ENCODE measurements at regions not wholly inside any gene's neighbourhood (a gene's known extent, or its start where the extent isn't known, plus 50 kb on each side); places are given as distances from the start of the nearest gene placed in this dataset.

DNA sequence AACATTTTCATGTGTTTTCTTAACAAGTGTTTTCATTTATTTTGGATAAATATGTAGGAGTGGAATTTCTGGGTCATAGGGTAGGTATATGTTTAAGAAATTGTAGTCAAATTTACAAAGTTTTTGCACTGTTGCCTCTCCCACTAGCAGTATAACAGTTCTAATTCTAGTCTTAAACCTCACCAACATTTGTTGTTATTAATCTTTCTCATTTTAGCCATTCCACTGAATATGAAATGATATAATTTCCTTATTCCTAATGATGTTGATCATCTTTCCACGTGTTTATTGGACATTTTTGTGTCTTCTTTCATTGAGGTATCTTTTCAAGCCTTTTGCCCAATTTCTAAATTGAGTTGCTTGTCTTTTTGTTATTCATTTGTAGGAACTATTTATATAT lies 62.0 kb downstream of the C11orf91 start:
- H3K4me3 ChIP-seq (ENCODE audit: low read depth, low read length), result no peak overlapping the region
- TF ChIP-seq, protein P1, sequence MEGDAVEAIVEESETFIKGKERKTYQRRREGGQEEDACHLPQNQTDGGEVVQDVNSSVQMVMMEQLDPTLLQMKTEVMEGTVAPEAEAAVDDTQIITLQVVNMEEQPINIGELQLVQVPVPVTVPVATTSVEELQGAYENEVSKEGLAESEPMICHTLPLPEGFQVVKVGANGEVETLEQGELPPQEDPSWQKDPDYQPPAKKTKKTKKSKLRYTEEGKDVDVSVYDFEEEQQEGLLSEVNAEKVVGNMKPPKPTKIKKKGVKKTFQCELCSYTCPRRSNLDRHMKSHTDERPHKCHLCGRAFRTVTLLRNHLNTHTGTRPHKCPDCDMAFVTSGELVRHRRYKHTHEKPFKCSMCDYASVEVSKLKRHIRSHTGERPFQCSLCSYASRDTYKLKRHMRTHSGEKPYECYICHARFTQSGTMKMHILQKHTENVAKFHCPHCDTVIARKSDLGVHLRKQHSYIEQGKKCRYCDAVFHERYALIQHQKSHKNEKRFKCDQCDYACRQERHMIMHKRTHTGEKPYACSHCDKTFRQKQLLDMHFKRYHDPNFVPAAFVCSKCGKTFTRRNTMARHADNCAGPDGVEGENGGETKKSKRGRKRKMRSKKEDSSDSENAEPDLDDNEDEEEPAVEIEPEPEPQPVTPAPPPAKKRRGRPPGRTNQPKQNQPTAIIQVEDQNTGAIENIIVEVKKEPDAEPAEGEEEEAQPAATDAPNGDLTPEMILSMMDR (IDR thresholded peaks at IDR 0.05; ENCODE audit: low read depth, low read length), result no peak
- in situ Hi-C loops (cut with HindIII; ENCODE audit: low sequenced_read_pairs), result no loop called here
- DNase-seq (ENCODE audit: low read depth, low spot score), result no peak

DNA sequence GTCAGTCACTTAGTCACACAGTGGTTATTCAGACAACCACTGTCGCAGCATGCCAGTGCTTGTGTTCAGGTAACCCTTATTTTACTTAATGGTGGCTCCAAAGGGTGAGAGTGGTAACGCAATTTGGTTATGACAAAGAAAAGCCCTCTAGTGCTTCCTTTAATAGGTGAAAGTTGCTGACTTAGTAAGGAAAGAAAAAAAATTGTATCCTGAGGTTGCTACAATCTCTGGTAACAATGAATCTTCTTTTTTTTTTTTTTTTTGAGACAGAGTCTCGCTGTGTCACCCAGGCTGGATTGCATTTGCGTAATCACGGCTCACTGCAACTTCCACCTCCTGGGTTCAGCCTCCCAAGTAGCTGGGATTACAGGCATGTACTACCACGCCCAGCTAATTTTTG lies 64.5 kb downstream of the C11orf91 start:
- TF ChIP-seq, protein P1 (IDR thresholded peaks at IDR 0.05; ENCODE audit: low read depth, low read length), result no peak
- in situ Hi-C loops (cut with HindIII; ENCODE audit: low sequenced_read_pairs), result no loop called here
- no peak for DNase-seq (ENCODE audit: low read depth, low spot score)
- no peak overlapping the region for H3K4me3 ChIP-seq (ENCODE audit: low read depth, low read length)

DNA sequence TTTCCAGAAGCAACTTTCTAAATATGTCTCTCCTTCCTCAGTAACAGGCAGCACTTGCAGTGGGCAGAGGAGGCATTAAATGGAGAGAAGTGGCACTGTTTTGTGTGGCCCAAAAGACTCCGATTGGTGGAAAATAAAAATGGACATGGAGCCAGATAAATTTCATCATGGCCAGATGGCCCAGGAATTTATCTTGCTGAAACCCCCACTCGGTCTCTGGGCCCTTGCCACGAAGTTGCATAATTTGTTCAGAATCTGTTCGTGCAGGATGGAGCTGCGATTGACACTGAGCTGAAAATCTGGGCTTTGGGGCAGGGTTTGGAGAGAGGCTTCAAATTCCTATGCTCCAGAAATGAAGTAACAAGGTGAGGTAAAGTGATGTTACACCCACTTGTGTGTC lies 65.5 kb downstream of the C11orf91 start:
- TF ChIP-seq, protein P1 (IDR thresholded peaks at IDR 0.05; ENCODE audit: low read depth, low read length), result no peak
- in situ Hi-C loops (cut with HindIII; ENCODE audit: low sequenced_read_pairs), result no loop called here
- H3K4me3 ChIP-seq (ENCODE audit: low read depth, low read length), result no peak overlapping the region
- no peak for DNase-seq (ENCODE audit: low read depth, low spot score)

DNA sequence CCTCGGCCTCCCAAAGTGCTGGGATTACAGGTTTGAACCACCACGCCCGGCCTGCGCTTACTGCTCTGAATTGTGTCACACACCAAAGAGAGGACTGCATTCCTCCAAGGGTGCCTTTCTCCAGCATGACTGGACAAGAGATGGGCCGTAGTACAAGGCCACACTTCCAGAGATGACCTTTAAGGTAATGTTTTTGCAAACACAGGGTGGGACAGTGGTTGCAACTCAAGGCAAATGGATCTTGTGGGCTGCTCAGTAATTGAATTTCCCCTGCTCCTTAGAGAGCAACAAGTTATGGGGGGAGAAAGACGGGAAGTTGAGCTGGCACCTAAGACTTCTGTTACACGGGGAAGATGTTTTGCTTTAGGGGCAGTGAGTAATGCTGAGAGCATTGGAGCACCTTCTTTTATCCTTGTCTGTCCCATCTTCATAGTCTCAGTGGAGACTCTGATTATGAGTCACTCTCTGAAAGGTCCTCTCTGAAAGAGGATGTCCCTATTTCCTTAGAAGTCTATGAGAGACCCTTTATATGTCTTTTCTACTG lies 66.3 kb downstream of the C11orf91 start:
- in situ Hi-C loops (cut with HindIII; ENCODE audit: low sequenced_read_pairs), result no loop called here
- peak; percentile 57 for DNase-seq (ENCODE audit: low read depth, low spot score)
- TF ChIP-seq, protein P1 (IDR thresholded peaks at IDR 0.05; ENCODE audit: low read depth, low read length), result no peak
- H3K4me3 ChIP-seq (ENCODE audit: low read depth, low read length), result no peak overlapping the region

DNA sequence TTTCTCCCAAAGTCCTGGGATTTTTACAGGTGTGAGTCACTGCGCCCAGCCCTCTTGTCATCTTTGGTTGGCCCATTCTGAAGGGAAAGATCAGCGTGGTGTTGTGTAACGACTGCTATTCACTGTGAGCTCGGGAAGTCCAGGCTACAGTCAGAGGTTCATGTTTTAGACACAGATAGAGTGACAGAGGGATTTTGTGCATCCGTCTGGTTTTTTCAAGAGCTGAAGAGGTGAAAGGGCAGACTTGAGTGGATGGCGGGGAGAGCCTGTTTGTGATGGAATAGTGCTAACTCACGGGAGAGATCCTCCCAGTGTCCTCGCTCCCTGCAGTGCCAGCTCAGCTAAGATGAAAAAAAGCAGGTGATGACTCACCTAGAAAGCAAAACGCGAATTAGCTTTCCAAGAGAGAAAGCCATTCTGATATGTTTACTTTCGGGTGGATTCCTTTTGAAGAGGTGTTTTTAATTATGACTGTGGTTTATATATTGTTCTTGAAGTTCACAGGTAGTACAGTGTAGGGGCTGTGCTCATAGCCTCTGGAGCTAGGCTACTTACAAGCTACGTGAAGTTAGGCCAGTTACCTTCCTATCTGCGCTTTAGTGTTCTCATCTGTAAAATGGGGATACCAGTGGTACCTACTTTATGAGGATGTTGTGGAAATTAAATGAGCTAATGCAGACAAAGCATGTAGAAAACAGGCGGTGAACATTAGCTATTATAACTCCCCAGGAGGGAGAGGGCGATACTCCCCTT lies 67.2 kb downstream of the C11orf91 start:
- TF ChIP-seq, protein P1 (IDR thresholded peaks at IDR 0.05; ENCODE audit: low read depth, low read length), result no peak
- peak; percentile 86 for DNase-seq (ENCODE audit: low read depth, low spot score)
- in situ Hi-C loops (cut with HindIII; ENCODE audit: low sequenced_read_pairs), result no loop called here
- no peak overlapping the region for H3K4me3 ChIP-seq (ENCODE audit: low read depth, low read length)

DNA sequence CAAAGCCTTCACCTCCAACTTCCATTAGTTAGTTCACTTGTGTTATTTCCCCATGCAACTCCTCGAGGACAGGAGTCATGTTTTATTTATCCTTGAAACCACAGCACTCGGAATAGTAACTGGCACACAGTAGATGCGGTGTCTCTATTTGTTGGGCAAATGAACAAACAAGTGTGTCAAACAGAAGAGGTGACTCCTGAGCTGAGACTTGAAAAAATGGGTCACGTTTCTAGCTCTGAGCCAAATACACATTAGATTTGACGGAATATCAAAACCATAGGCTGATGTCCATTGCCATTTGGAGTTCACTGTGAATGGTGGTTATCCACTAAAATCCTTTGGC lies 68.9 kb downstream of the C11orf91 start:
- no peak for DNase-seq (ENCODE audit: low read depth, low spot score)
- no peak overlapping the region for H3K4me3 ChIP-seq (ENCODE audit: low read depth, low read length)
- TF ChIP-seq, protein P1 (IDR thresholded peaks at IDR 0.05; ENCODE audit: low read depth, low read length), result no peak
- in situ Hi-C loops (cut with HindIII; ENCODE audit: low sequenced_read_pairs), result no loop called here
